ENCODE measurements at regions not wholly inside any gene's neighbourhood (a gene's known extent, or its start where the extent isn't known, plus 50 kb on each side); places are given as distances from the start of the nearest gene placed in this dataset.

DNA sequence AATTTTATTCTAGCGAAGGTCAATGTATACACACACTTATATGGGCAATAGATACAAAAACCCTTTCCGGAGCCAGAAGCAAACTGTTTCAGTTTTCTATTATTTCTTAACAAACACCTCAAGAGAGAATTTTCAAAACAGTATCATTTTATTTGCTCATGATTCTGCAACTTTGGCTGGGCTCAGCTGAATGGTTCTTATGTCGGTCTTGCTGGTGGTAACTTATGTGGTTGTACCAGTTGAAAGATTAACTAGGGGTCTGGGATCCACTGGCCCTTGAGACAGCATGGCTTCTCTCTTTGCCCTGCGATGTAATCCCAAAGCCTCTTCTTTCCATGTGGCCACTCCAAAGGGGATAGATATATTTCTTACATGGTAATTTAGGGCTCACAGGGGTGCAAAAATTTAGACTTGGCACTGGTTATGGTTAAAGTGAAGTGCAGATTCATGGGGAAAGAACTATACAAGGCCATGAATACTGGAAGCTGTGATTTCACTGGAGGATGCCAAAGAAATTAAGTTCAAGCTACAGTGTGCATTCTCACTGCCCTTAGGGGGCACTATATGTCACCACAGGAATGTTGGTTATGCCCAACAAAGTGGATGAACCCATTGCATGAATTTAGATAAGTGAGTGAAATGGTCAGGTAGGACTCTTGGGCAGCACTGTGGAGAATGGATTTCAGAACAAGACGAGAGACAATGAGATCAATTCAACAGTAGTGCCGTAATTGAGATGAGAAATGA lies 94.3 kb upstream of the NAV3 start:
- H3K27me3 ChIP-seq (ENCODE audit: insufficient read depth, low read length): no peaks in the 10 kb centered on the region
- no peak overlapping the region for H3K4me3 ChIP-seq (ENCODE audit: low read length)
- no peaks in the 10 kb centered on the region for H3K4me1 ChIP-seq (ENCODE audit: insufficient read depth, low read length)
- H3K9me3 ChIP-seq (ENCODE audit: low read depth, low read length): no peaks in the 10 kb centered on the region

DNA sequence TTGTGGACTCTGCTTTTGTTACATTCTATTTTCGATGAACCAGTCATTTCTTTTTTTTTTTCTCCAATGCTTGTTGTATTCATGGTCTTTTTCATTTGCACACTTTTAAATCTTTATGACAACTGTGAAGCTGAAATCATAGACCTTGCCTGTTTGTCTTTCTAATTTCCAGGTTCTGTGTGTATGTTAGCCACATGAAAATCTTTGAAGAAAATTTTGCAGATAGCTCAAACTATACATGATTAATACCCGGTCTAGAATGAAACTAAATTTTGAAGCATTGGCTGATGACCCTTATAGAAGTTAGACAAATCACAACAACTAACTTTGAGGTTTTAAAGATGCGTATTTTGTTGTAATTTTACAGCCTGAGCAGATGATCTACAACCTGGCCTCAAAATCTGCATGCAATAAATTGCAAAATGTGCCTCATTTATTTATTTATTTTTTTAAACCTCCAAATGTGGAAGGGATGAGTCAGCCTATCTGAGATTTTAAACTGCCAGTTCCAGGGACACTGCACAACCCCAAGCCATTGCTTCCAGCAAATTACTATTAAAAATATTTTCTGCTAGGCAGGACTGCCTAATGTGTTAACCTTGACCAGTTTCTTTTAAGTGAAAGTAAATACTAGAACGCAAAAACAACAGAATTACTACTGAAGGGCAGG lies 96.3 kb upstream of the NAV3 start:
- Histone ChIP-seq H3K27me3 (ENCODE audit: insufficient read depth, low read length) (no peaks in the 10 kb centered on the region), H3K9me3 (ENCODE audit: low read depth, low read length) (no peaks in the 10 kb centered on the region), H3K4me3 (ENCODE audit: low read length) (no peak overlapping the region), H3K4me1 (ENCODE audit: insufficient read depth, low read length) (no peaks in the 10 kb centered on the region)

DNA sequence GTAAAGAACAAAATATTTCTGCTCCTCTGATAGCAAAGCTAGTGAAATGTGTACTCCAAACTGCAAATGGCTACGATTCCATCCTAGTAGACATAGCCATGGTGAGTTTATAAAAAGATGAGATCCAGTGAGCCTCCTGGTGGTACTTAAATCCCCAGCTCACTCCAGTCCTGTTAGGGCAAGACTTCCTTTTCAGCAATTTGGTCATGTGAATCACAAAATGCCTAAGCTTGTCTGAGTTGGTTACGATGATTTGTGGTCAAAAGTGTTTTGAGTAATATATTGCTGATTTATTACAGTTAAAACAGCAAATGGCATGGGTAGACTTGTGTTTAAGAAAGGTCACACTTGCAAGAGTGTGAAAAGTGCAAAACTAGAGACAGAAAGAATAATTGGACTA lies 102.7 kb upstream of the NAV3 start:
- Histone ChIP-seq H3K9me3 (ENCODE audit: low read depth, low read length) (no peaks in the 10 kb centered on the region), H3K4me1 (ENCODE audit: insufficient read depth, low read length) (no peaks in the 10 kb centered on the region), H3K4me3 (ENCODE audit: low read length) (no peak overlapping the region), H3K27me3 (ENCODE audit: insufficient read depth, low read length) (no peaks in the 10 kb centered on the region)

DNA sequence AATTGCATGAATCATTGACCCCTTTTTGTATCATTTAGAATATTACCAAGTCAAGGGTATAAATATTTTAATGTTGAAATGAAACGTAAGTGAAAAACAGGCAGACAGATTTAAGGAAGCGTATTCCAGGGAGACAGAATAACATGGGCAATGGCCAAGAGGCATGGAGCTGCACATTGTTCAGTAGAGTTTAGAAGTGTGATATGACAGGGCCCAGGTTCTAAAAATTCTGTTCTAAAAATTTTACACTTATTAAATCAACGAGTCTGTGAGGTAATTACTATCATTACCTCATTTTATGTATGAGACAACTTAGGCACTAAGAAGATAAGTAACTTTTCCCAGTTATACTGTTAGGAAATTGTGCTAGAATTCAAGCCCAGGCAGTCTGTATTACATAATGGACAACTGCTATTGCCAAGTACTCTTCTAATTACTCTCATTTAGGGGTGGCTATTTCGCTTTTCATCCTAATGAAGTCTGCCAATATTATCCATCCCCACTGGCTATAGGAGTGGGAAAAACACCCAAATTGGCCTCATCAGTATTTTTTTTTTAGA lies 103.2 kb upstream of the NAV3 start:
- no peak overlapping the region for H3K4me3 ChIP-seq (ENCODE audit: low read length)
- no peaks in the 10 kb centered on the region for H3K27me3 ChIP-seq (ENCODE audit: insufficient read depth, low read length)

DNA sequence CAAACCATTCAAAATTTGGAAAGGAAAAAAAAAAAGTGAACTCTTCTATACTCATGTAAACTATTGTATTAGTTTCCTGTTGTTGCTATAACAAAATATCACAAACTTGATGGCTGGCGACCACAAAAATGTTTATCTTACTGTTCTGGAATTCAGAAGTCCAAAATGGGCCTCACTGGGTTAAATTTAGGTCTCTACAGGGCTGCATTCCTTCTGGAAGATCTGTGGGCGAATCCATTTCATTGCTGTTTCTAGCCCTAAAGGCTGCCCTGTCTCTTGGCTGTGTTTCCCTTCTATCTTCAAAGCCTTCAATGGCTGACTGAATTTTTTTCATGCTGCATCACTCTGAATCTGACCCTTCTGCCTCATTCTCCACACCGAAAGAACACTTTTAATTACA lies 105.1 kb upstream of the NAV3 start:
- no peaks in the 10 kb centered on the region for H3K27me3 ChIP-seq (ENCODE audit: insufficient read depth, low read length)

More for the DNA sequence above, 103.2 kb upstream of the NAV3 start:
- Histone ChIP-seq H3K4me1 (ENCODE audit: insufficient read depth, low read length) (no peaks in the 10 kb centered on the region), H3K9me3 (ENCODE audit: low read depth, low read length) (no peaks in the 10 kb centered on the region)

DNA sequence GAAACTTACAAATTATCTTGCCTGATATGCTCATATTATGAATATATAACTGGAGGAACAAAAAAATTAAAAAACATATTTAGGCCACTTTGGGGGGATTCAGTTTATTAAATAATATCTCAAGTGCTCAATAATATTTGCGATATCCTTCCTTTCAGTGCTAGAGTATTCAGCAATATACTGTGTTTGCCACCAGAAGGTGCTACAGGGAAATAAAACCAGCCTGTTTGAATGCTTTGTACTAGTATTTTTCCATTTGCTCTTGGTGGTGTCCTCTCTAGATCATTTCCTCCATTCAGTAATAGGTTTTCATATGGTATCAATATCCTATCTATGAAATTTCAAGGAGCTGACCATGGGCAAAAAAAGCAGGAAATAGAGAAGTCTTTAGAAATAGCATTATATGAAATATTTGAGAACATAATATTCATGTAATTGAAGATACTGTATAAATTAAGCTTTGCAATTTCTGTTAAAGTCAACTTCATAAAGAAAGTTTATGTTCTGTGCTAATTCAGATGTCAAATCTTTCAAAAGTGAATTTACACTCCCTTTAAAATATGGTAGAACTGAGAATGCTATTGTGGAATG lies 106.2 kb upstream of the NAV3 start:
- H3K4me3 ChIP-seq (ENCODE audit: low read length): no peak overlapping the region
- no peaks in the 10 kb centered on the region for H3K4me1 ChIP-seq (ENCODE audit: insufficient read depth, low read length)
- H3K9me3 ChIP-seq (ENCODE audit: low read depth, low read length): no peaks in the 10 kb centered on the region
- no peaks in the 10 kb centered on the region for H3K27me3 ChIP-seq (ENCODE audit: insufficient read depth, low read length)

More for the DNA sequence above, 105.1 kb upstream of the NAV3 start:
- no peak overlapping the region for H3K4me3 ChIP-seq (ENCODE audit: low read length)
- no peaks in the 10 kb centered on the region for H3K9me3 ChIP-seq (ENCODE audit: low read depth, low read length)
- no peaks in the 10 kb centered on the region for H3K4me1 ChIP-seq (ENCODE audit: insufficient read depth, low read length)

DNA sequence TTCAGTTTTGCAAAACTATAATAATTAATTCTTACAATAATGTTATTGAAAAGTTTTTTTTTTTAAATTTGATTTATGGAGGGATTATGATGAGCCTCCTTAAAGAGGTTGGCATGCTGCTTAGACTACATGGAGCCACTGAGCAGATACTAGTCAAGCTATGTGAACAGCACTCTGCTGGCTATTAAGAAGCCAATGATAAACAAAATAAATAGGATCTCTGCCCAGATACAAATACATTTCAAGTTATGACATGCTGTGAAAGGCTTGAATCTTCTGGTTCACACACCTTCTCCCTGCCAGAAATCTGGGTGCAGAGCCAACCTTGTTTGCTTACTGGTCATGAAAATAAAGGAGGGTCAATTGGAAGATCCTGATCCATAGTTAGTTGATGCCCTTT lies 107.4 kb upstream of the NAV3 start:
- Histone ChIP-seq H3K27me3 (ENCODE audit: insufficient read depth, low read length) (no peaks in the 10 kb centered on the region), H3K9me3 (ENCODE audit: low read depth, low read length) (no peaks in the 10 kb centered on the region), H3K4me1 (ENCODE audit: insufficient read depth, low read length) (no peaks in the 10 kb centered on the region), H3K4me3 (ENCODE audit: low read length) (no peak overlapping the region)

DNA sequence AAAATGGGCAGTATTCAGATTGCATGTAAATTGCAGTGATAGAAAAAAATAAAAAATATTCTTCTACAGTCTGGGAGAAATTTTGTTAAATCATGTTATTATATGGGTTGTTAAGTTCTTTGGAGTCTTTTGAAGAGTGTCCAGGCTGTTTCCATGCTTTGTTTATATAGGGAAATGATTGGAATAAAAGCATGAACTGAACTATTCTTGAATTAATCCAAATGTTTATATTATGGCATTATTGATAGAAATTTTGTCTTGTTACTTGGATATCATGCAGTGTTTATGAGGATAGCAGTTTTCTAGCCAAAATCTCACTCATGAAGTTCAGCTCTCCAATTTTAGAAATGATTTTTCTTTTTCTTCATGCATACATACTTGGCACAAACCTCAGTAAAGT lies 108.2 kb upstream of the NAV3 start:
- Histone ChIP-seq H3K4me3 (ENCODE audit: low read length) (no peak overlapping the region), H3K27me3 (ENCODE audit: insufficient read depth, low read length) (no peaks in the 10 kb centered on the region), H3K9me3 (ENCODE audit: low read depth, low read length) (no peaks in the 10 kb centered on the region), H3K4me1 (ENCODE audit: insufficient read depth, low read length) (no peaks in the 10 kb centered on the region)

DNA sequence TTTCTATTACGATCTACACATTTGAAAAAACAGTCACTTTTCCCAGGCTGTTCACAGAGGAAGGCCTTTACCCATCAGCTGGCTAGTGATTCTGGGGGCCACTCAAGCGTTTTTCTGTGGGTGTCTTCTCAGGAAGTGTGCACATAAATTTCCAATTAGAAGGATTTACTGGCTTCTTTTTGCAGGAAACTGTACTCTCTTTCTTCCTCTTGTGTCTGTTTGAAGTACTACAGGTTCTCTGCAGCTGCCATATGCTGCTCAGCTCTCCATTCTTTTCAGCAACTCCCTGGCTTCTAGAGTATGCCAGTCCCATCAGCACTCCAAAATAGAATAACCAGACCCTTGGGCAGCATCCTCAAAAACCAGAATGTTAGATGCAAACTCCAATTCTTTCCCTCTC lies 110.4 kb upstream of the NAV3 start:
- Histone ChIP-seq H3K27me3 (ENCODE audit: insufficient read depth, low read length) (no peaks in the 10 kb centered on the region), H3K4me1 (ENCODE audit: insufficient read depth, low read length) (no peaks in the 10 kb centered on the region), H3K4me3 (ENCODE audit: low read length) (no peak overlapping the region), H3K9me3 (ENCODE audit: low read depth, low read length) (no peaks in the 10 kb centered on the region)

DNA sequence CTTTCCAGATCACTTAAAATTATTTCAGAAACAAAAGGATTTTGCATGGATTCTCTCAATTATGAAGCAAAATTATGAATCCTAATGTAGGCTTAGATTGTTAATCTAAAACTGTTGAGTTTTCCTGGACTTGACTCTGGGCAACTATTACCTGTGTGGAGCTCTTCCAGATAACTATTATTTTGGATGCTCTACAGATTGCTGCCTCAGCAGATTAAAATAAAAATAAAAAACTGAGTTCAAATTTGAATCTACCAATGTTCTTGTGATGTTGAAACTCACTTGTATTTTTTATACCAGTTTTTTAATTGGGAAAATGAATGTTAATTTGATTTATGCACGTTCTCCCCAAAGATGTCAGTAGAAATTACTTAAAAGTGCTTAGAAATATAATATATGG lies 120.5 kb upstream of the NAV3 start:
- no peak overlapping the region for H3K4me3 ChIP-seq (ENCODE audit: low read length)
- no peaks in the 10 kb centered on the region for H3K9me3 ChIP-seq (ENCODE audit: low read depth, low read length)
- no peaks in the 10 kb centered on the region for H3K4me1 ChIP-seq (ENCODE audit: insufficient read depth, low read length)
- no peaks in the 10 kb centered on the region for H3K27me3 ChIP-seq (ENCODE audit: insufficient read depth, low read length)

DNA sequence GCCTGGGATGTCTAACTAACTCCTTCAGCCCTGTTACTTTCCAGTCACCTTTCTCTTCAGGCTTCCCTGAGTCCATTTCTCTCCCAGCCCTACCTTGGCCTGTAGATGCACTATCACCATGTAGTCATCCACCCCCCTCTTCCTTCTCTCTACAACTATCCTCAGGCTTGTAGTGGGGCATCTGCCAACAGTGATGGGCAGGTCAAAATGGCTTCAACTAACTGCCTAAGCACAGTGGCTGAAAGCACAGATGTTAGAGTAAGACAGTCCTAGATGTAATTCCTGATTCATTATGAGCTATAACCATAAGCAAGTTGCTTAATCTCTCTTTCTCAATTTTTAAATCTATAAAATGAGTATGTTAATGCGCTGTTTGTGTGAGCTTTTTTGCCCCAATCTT lies 133.6 kb upstream of the NAV3 start:
- Histone ChIP-seq H3K9me3 (ENCODE audit: low read depth, low read length) (no peaks in the 10 kb centered on the region), H3K4me1 (ENCODE audit: insufficient read depth, low read length) (no peaks in the 10 kb centered on the region), H3K4me3 (ENCODE audit: low read length) (no peak overlapping the region), H3K27me3 (ENCODE audit: insufficient read depth, low read length) (no peaks in the 10 kb centered on the region)

DNA sequence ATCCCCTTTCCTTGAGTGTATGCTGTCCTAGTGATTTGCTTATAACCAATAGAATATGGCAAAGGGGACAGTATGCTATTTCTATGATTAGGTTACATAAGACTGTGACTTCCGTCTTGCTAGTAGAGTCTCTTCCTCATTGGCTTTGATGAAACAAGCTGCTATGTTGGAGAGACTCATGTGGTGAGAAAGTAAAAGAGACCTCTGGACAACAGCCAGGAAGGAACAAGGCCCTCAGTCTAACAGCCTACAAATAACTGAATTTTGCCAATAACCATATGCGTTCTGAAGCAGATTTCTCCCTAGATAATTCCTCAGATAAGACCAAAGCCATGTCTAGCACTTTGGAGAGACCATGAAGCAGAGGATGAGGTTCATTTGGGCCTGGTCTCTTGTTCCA lies 134.5 kb upstream of the NAV3 start:
- Histone ChIP-seq H3K27me3 (ENCODE audit: insufficient read depth, low read length) (no peaks in the 10 kb centered on the region), H3K4me1 (ENCODE audit: insufficient read depth, low read length) (no peaks in the 10 kb centered on the region), H3K4me3 (ENCODE audit: low read length) (no peak overlapping the region), H3K9me3 (ENCODE audit: low read depth, low read length) (no peaks in the 10 kb centered on the region)

DNA sequence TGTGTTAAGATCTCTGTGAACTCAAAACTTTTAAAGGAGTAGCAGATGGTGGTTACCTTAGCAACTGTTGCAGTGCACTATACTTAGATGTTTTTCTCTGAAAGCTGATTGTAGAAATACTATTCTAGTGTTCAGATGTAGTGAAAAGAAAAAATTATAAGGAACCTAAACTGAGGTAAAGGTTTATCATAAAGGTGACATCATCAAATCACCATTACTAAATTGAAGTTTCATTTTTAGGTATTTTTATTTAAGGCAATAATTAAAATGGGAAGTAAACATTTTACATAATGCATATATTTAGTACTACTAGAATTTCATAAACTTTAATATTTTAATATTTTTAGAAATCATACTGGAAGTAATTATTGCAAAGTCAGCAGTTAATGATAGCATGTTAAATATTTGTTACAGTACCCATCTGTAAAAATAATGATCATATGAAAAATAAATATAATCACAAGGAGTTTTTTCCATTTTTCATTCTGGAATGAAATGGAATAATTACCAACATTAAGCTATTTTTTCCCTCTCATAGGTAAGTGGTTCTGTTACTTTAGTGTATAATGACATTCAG lies 141.1 kb upstream of the NAV3 start:
- H3K27me3 ChIP-seq (ENCODE audit: insufficient read depth, low read length): no peaks in the 10 kb centered on the region
- H3K9me3 ChIP-seq (ENCODE audit: low read depth, low read length): no peaks in the 10 kb centered on the region
- no peaks in the 10 kb centered on the region for H3K4me1 ChIP-seq (ENCODE audit: insufficient read depth, low read length)
- no peak overlapping the region for H3K4me3 ChIP-seq (ENCODE audit: low read length)

DNA sequence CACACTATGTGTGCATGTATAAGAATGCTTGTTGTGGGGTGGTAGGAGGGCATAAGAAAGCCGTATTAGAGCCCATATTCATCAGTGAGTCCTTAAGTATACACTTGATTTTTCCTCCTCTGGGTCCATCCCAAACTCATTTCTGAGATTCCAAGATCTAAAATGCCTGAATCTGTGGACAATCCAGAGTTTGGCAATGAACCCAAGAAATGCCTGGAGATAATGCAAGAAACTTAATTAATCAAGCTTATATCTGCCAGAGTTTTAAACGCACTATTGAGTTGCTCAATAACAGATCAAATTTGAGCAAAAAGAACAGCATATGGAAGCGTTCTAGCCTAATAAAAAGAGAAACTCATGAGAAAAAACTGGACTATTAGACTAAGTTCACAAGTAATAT lies 143.4 kb upstream of the NAV3 start:
- H3K27me3 ChIP-seq (ENCODE audit: insufficient read depth, low read length): no peaks in the 10 kb centered on the region
- no peaks in the 10 kb centered on the region for H3K4me1 ChIP-seq (ENCODE audit: insufficient read depth, low read length)
- no peaks in the 10 kb centered on the region for H3K9me3 ChIP-seq (ENCODE audit: low read depth, low read length)
- no peak overlapping the region for H3K4me3 ChIP-seq (ENCODE audit: low read length)

DNA sequence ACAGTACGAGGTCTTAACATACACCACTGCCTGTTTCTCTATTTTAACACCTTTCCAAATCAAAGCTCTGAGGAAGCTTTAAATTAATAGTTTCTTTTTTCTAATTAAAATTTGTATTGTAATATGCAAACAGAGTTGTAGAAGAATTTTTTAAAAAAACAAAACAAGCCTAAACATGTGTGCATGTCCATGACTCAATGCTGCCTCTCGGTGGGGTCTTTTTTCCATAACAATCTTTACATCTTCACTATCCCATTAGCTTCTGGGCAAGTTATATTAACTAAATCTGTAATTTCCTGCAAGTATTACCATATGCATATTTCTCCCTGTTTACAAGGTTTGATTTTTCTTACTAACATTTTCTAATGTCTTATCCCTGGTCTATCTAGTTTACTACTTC lies 143.9 kb upstream of the NAV3 start:
- Histone ChIP-seq H3K27me3 (ENCODE audit: insufficient read depth, low read length) (no peaks in the 10 kb centered on the region), H3K4me1 (ENCODE audit: insufficient read depth, low read length) (no peaks in the 10 kb centered on the region), H3K4me3 (ENCODE audit: low read length) (no peak overlapping the region), H3K9me3 (ENCODE audit: low read depth, low read length) (no peaks in the 10 kb centered on the region)

Measured in mononuclear cell (primary cell).